Stimulated activated effector memory CD8-positive, alpha-beta T cell treated with anti-CD3 and anti-CD28 coated beads, Interleukin-12 subunit alpha, Interleukin-12 subunit beta, amount 100 ng/mL, for 72 hours (primary cell): ENCODE measurements at regions not wholly inside any gene's neighbourhood (a gene's known extent, or its start where the extent isn't known, plus 50 kb on each side); places are given as distances from the start of the nearest gene placed in this dataset.
"Not testable (repeated sequence)": the region's sequence is repeated elsewhere in the genome, so short reads cannot be mapped to it uniquely, and the experiment has no call there.

Source experiments
- ATAC-seq: fragments of 150-1000 bp; cut with Tn5 transposase; 2 replicates; pipeline ENCODE4 v1.10.0; 2021
- DNase-seq, 2 donors: peaks; one replicate each; pipeline ENCODE4 v3.0.0; 2021 to 2022; ENCODE audit warnings: low spot score in 2 of 2
- H3K27ac Mint-ChIP-seq: one replicate; pipeline ENCODE4 v1.8.0; 2022; ENCODE audit warnings: mild to moderate bottlenecking, mixed read lengths
- H3K36me3 Mint-ChIP-seq: one replicate; pipeline ENCODE4 v1.8.0; 2022; ENCODE audit warnings: mild to moderate bottlenecking, mixed read lengths
- H3K4me1 Mint-ChIP-seq: one replicate; pipeline ENCODE4 v1.8.0; 2022; ENCODE audit warnings: mixed read lengths
- H3K4me3 Mint-ChIP-seq: one replicate; pipeline ENCODE4 v1.8.0; 2022; ENCODE audit warnings: mild to moderate bottlenecking, mixed read lengths
- H3K9me3 Mint-ChIP-seq: one replicate; pipeline ENCODE4 v1.8.0; 2022; ENCODE audit warnings: mixed read lengths

DNA sequence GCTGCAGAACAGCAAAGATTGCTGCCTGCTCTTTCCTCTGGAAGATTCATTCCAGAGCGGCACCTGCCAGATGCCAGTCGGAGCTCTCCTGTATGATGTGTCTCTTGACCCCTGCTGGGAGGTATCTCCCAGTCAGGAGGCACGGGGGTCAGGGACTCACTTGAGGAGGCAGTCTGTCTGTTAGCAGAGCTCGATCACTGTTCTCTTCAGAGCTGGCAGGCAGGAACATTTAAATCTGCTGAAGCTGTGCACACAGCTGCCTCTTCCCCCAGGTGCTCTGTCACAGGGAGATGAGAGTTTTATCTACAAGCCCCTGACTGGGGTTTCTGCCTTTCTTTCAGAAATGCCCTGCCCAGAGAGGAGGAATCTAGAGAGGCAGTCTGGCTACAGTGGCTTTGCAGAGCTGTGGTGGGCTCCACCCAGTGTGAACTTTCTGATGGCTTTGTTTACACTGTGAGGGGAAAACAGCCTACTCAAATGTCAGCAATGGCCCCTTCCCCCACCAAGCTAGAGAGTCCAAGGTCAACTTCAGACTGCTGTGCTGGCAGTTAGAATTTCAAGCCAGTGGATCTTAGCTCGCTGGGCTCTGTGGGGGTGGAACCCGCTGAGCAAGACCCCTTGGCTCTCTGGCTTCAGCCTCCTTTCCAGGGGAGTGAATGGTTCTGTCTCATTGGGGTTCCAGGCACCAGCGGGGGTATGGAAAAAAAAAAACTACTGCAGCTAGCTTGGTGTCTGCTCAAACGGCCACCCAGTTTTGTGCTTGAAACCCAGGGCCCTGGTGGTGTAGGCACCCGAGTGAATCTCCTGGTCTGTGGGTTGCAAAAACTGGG, 242.7 kb upstream of the FAM78B start:
- H3K27ac Mint-ChIP-seq, DNase-seq, H3K4me3 Mint-ChIP-seq, H3K4me1 Mint-ChIP-seq, ATAC-seq, H3K36me3 Mint-ChIP-seq: not testable (repeated sequence)
- peaks cover 15% of the 10 kb centered on the region for H3K9me3 Mint-ChIP-seq

DNA sequence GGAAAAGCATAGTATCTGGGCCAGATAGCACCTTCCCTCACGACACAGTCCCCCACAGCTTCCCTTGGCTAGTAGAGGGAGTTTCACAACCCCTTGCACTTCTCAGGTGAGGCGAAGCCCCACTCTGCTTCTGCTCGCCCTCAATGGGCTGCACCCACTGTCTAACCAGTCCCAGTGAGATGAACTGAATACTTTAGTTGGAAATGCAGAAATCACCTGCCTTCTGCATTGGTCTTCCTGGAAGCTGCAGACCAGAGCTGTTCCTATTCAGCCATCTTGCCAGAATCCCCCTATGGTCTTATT, 243.2 kb upstream of the FAM78B start:
- Mint-ChIP-seq H3K4me3 (no peak overlapping the region), H3K9me3 (peaks cover 15% of the 10 kb centered on the region), H3K4me1 (no peaks in the 10 kb centered on the region), H3K27ac (no peak overlapping the region), H3K36me3 (no peaks in the 10 kb centered on the region)
- ATAC-seq (no peak), DNase-seq (no peak)

DNA sequence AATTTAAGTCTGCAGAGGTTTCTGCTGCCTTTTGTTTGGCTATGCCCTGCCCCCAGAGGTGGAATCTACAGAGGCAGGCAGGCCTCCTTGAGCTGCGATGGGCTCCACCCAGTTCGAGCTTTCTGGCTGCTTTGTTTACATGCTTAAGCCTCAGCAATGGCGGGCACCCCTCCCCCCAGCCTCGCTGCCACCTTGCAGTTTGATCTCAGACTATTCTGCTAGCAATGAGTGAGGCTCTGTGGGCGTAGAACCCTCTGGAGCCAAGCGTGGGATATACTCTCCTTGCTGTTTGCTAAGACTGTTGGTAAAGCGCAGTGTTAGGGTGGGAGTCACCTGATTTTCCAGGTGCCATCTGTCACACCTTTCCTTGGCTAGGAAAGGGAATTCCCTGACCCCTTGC, 250.0 kb upstream of the FAM78B start:
- not testable (repeated sequence) for ATAC-seq, H3K36me3 Mint-ChIP-seq, H3K4me1 Mint-ChIP-seq, DNase-seq, H3K27ac Mint-ChIP-seq, H3K4me3 Mint-ChIP-seq, H3K9me3 Mint-ChIP-seq

DNA sequence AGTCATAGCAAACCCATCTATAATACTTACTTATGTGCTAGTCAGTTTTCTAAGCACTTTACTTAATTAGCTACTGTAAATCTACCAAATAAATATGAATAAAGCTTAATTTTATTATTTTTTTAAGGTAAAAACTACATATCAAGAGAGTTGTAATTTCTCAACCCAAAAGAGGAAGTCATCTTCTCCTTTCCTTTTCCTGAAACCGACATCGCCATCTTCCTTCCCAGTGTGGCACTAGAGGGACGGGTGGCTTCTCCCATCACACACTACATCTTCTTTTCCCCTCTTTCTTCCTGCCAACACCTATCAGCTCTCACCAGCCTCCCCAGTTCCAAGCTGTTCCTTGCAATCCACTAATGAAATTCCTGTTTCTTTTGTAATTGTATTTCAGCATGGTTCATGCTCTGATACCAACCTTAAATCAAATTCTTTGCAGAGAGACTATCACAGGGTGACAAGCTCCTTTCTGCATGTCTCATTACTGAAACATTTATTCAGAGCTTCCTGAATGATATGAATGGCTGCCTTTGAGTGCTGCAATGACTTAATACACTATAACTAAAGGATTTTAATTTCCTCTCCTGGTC, 251.6 kb upstream of the FAM78B start:
- no peaks in the 10 kb centered on the region for H3K4me1 Mint-ChIP-seq
- no peak overlapping the region for H3K27ac Mint-ChIP-seq
- DNase-seq (no peak), ATAC-seq (no peak)
- H3K36me3 Mint-ChIP-seq: no peaks in the 10 kb centered on the region
- H3K4me3 Mint-ChIP-seq: no peak overlapping the region
- no peaks in the 10 kb centered on the region for H3K9me3 Mint-ChIP-seq

DNA sequence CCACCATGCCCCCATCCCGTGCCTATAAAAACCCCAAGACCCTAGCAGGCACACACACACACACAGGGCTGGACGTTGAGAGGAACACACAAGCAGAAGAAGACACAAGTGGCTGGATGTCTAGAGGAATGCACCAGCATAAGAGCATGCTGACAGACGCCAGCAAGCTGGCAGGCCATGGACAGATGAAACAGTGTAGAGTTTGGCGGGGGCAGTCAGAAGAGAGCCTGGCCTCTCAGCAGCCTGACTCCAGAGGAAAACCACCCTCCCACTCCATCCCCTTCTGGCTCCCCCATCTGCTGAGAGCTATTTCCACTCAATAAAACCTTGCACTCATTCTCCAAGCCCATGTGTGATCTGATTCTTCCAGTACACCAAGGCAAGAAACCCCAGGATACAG, 255.8 kb upstream of the FAM78B start:
- H3K4me3 Mint-ChIP-seq, H3K9me3 Mint-ChIP-seq: not testable (repeated sequence)

DNA sequence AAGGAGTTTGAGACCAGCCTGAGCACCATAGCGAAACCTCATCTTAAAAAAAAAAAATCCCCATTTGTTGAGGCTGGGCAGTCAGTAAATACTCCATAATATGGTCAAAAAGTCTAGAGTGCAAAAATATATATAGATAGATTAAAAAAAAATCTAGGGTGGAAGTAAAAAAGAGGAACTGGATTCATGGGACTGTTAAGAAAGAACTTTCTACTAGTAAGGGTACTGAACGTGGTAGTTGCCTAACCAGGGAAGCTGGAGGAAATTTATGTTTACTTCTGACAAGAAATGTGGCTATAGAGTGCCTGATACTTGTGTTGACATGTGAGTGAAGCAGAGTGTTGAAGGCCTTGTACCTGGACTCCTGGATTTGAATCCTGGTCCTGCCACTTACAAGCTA, 265.9 kb upstream of the FAM78B start:
- ATAC-seq (no peak), DNase-seq (no peak)
- Mint-ChIP-seq H3K4me1 (no peaks in the 10 kb centered on the region), H3K27ac (no peak overlapping the region), H3K4me3 (no peak overlapping the region), H3K9me3 (no peaks in the 10 kb centered on the region), H3K36me3 (no peaks in the 10 kb centered on the region)

More for the DNA sequence above, 255.8 kb upstream of the FAM78B start:
- not testable (repeated sequence) for DNase-seq, H3K36me3 Mint-ChIP-seq, H3K27ac Mint-ChIP-seq, H3K4me1 Mint-ChIP-seq, ATAC-seq

DNA sequence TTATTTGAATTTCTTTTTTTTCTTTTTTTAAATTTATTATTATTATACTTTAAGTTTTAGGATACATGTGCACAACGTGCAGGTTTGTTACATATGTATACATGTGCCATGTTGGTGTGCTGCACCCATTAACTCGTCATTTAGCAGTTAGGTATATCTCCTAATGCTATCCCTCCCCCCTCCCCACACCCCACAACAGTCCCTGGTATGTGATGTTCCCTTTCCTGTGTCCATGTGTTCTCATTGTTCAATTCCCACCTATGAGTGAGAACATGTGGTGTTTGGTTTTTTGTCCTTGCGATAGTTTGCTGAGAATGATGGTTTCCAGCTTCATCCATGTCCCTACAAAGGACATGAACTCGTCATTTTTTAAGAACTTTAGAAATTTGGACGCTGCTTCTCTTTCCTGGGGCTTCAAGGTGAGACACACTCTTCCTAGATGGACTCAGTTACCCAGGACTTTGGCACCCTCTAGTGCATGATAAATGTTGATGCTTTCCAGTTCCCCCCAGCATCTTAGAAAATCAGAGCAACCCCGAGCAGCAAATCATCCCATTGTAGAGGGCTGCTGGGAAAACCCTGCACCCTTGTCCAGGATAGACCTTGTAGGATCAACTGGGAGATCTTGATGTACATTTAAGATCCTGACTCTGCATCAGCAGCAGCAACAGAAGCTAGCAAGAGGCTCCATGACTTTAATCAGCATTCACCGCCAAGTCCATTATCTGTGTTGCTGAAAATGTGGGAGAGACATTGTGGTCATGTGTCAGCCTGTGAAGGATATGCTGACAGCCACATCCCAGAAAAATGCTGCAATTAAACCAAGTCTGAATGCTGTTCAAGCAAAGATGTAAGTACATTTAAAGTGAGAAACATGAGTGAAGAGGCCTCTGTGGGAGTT, 266.9 kb upstream of the FAM78B start:
- not testable (repeated sequence) for H3K36me3 Mint-ChIP-seq, H3K4me1 Mint-ChIP-seq, H3K4me3 Mint-ChIP-seq, DNase-seq, H3K9me3 Mint-ChIP-seq, H3K27ac Mint-ChIP-seq
- ATAC-seq: peak; percentile 19

DNA sequence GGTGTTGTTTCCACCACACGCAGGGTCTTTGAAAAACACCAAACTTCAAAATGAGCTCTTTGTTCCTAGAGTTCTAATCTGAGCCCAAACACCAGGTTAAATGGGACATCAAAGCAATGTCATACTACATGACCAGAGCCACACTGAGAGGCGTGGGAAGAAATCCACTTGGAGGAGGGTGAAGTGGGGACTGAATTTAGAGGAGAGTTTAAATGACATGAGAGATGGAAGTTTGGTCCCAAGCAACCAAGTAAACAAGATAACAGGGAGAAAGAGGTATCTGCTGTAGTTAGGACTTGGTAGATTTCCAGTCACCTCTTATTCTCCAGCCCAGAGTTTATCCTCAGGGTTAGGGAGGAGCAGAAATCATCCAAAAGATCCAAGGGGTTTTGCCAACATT, 290.9 kb upstream of the FAM78B start:
- Mint-ChIP-seq H3K27ac (no peak overlapping the region), H3K9me3 (peaks cover 3% of the 10 kb centered on the region), H3K4me1 (no peaks in the 10 kb centered on the region), H3K36me3 (no peaks in the 10 kb centered on the region), H3K4me3 (no peak overlapping the region)
- no peak for DNase-seq
- ATAC-seq: no peak

DNA sequence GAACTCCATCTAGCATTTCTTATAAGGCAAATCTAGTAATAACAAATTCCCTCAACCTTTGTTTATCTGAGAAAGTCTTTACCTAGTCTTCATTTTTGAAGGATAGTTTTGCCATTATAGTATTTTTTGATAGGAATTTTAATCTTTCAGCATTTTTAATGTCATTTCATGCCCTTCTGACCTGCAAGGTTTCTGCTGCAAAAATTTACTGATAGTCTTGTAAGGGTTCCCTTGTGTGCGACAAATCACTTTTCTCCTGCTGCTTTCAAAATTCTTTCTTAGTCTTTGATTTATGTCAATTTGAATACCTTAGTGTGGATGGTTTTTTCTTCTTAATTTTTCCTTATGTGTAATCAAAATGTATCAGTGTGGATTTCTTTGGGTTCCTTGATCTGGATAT, 297.5 kb upstream of the FAM78B start:
- H3K9me3 Mint-ChIP-seq: peaks cover 17% of the 10 kb centered on the region
- no peak overlapping the region for H3K4me3 Mint-ChIP-seq
- no peak overlapping the region for H3K27ac Mint-ChIP-seq
- DNase-seq (no peak), ATAC-seq (no peak)
- H3K4me1 Mint-ChIP-seq: no peaks in the 10 kb centered on the region
- H3K36me3 Mint-ChIP-seq: no peaks in the 10 kb centered on the region

DNA sequence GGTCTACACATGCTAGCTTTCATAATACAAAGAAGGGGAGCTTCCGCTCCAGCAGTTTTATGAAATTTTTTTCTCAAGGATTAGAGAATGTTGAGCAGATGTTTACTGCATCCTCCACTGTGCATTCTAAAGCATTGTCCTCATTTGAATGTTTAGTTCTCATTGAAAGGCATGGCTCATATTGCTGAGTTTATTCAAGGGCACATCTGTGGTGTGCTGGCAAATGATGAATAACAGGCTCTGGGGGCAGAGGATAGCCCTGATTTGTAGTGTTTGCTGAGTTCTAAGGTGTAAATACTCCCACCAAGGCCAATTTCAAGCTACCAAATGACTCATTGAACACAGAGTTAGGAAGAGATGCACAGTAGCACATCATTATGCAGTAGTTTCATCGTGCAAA, 303.2 kb upstream of the FAM78B start:
- Mint-ChIP-seq H3K36me3 (no peaks in the 10 kb centered on the region), H3K4me1 (no peaks in the 10 kb centered on the region), H3K4me3 (no peak overlapping the region), H3K27ac (no peak overlapping the region), H3K9me3 (peaks cover 7% of the 10 kb centered on the region)
- ATAC-seq (no peak), DNase-seq (no peak)

DNA sequence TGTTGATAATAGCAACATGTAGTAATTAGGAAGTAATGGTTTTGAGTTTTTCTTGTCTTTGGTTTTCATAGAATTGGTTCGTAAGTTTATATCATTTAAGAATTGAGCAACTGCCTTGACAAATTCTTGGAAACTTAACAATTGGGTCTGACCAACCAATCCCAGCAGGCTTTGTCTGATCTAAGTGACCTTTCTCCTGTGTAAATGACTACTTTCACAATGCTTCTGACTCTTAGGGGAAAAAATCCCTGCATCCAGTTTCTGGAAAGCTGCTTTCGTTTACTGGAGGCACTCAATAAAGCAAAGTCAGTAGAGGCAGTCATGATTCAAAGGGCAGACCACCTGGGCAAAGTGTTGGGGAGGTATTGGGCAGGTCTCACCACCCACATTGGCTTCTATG, 303.6 kb upstream of the FAM78B start:
- Mint-ChIP-seq H3K4me1 (no peaks in the 10 kb centered on the region), H3K27ac (no peak overlapping the region), H3K9me3 (peaks cover 3% of the 10 kb centered on the region), H3K36me3 (no peaks in the 10 kb centered on the region), H3K4me3 (no peak overlapping the region)
- no peak for ATAC-seq
- DNase-seq: no peak

DNA sequence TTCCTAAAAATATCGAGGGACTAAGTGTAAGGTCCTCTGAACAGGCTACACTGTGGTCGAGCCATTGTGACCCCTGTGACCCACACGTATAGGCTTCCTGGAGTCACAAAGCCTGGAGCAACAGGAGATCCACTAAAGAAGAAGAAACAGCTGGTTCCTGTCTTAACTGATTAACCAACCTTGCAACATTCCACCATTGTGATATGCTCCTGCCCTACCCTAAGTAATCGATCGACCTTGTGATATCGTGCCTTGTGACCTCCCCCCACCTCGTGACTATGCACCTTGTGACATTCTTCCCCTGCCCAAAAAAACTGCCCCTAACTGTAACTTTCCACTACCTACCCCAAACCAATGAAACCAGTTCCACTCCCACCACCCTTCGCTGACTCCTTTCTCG, 304.6 kb upstream of the FAM78B start:
- no peak for DNase-seq
- H3K4me1 Mint-ChIP-seq: no peaks in the 10 kb centered on the region
- no peak overlapping the region for H3K4me3 Mint-ChIP-seq
- no peak overlapping the region for H3K27ac Mint-ChIP-seq
- peaks cover 3% of the 10 kb centered on the region for H3K9me3 Mint-ChIP-seq
- H3K36me3 Mint-ChIP-seq: no peaks in the 10 kb centered on the region
- ATAC-seq: no peak

DNA sequence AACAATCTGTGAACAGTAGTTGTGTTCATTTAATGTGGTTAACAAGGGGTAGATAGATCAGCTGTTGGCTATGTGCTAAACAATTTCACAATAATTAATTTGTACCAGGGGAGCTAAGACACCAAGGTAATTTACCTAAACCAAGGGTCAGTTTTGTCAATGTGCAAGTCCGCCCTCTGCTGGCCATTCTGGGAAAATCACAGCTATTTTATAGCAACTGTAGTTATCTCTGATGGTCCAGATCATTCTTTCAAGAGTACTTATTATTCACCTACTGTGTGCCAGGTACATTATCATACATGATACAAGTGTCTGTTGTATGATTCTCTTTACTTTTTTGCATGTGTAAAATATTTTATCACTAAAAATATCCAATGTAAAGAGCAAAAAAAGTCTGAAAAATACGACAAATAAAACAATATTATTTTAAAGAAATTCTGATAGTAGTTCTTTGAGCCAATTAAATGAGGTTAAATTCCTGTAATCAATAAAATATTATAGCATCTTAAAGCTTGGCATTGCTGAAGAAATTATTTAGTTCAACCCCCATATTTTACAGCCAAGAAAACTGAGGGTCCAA, 312.3 kb upstream of the FAM78B start:
- Mint-ChIP-seq H3K9me3 (no peaks in the 10 kb centered on the region), H3K36me3 (no peaks in the 10 kb centered on the region), H3K27ac (no peak overlapping the region), H3K4me1 (no peaks in the 10 kb centered on the region), H3K4me3 (no peak overlapping the region)
- peak; percentile 28 to 71 for DNase-seq
- ATAC-seq: no peak

DNA sequence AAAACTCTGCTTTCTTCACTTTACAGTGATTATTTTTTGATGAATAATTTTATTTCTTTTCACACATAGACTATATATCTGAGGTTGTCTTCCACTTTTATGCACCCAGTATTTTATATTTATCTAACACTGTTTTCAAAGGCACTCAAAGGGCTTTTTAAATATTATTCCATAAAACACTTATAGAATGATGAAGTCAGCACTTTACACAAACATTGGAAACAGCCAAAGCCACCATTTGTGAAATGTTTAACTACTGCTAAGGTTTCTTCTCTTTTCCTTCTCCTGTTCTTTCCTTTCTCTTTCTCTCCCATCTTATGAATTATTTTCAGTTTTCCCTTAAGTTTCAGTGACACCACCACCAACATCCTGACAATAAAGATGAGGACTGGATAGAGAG, 317.7 kb upstream of the FAM78B start:
- Mint-ChIP-seq H3K36me3 (no peaks in the 10 kb centered on the region), H3K27ac (no peak overlapping the region), H3K9me3 (no peaks in the 10 kb centered on the region), H3K4me1 (peaks cover 5% of the 10 kb centered on the region), H3K4me3 (no peak overlapping the region)
- no peak for ATAC-seq
- no peak for DNase-seq

DNA sequence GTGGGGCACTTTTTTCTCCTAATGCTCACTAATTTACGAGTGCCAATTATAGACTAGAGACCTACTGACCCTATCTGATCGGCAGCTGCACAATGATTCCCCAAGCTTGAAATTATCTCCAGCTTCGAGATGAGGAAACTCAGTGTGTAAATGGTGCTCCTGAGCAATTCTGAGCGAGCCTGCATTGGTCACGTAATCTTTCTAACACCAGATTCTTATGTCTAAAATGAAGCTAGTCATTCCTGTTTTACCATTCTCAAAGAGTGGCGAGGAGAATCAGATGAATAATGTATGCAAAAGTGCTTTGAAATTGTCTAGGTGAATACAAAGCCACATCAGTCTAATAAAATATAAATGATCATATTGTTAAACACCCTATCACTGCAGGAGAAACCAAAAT, 318.1 kb upstream of the FAM78B start:
- DNase-seq: no peak

More for the DNA sequence above, 318.1 kb upstream of the FAM78B start:
- Mint-ChIP-seq H3K9me3 (no peaks in the 10 kb centered on the region), H3K27ac (no peak overlapping the region), H3K4me1 (peaks cover 5% of the 10 kb centered on the region), H3K36me3 (no peaks in the 10 kb centered on the region), H3K4me3 (no peak overlapping the region)
- ATAC-seq: no peak
